Adrenal gland (tissue), 9 donors: ENCODE measurements at regions not wholly inside any gene's neighbourhood (a gene's known extent, or its start where the extent isn't known, plus 50 kb on each side); places are given as distances from the start of the nearest gene placed in this dataset.

Experiments
- DNase-seq, 7 donors: peaks; one replicate each; pipeline ENCODE4 v3.0.0-alpha.2; 2019 to 2020
- H3K27ac ChIP-seq, 5 donors: fragments of 200-600 bp; sonication (generic) in 4 of 5; 1 replicate in 3 of 5; 2 replicates in 2 of 5; pipeline versions ENCODE4 v1.5.1 to v1.8.0; 2016 to 2020; ENCODE audit warnings: mild to moderate bottlenecking in 1 of 5
- H3K27me3 ChIP-seq: fragments of 200-600 bp; 2 replicates; pipeline ENCODE4 v1.8.0; 2021
- H3K36me3 ChIP-seq, 2 donors: fragments of 200-600 bp; replicated peaks in 1 of 2; 1 replicate in 1 of 2; 2 replicates in 1 of 2; pipeline versions ENCODE4 v1.5.1 to v1.8.0; 2018 to 2022
- H3K4me1 ChIP-seq, 2 donors: fragments of 200-600 bp; replicated peaks in 1 of 2; 1 replicate in 1 of 2; 2 replicates in 1 of 2; pipeline versions ENCODE4 v1.5.1 to v1.8.0; 2018 to 2021
- H3K4me3 ChIP-seq, 4 donors: fragments of 200-600 bp; sonication (generic) in 3 of 4; one replicate each; pipeline ENCODE4 v1.5.1; 2016 to 2018
- H3K9me3 ChIP-seq, 3 donors: fragments of 200-600 bp; sonication (generic) in 1 of 3; replicated peaks in 1 of 3; 1 replicate in 2 of 3; 2 replicates in 1 of 3; pipeline versions ENCODE4 v1.5.1 to v1.8.0; 2016 to 2021
- CTCF ChIP-seq, 6 experiments: fragments of 450-650 bp in 4 of 6; fragments of 200-600 bp in 2 of 6; sonication (generic) in 1 of 6; IDR thresholded peaks; 1 replicate in 5 of 6; 2 replicates in 1 of 6; pipeline versions ENCODE4 v1.5.1 to v1.8.0; 2016 to 2021; ENCODE audit warnings: antibody characterized with exemption in 6 of 6, mild to moderate bottlenecking in 2 of 6, moderate library complexity in 1 of 6
- POLR2A ChIP-seq, 2 donors: fragments of 450-650 bp; IDR thresholded peaks; one replicate each; pipeline ENCODE4 v1.6.1; 2017; ENCODE audit warnings: antibody characterized with exemption in 2 of 2, mild to moderate bottlenecking in 2 of 2, moderate library complexity in 1 of 2
- WGBS, 4 donors: extraction: QIAGEN DNeasy Blood & Tissue Kit in 2 of 4; methylation state at CpG; one replicate each; pipeline versions ENCODE4 v1.1.5 to v1.1.7; 2013 to 2017; 5-methylcytosine and 5-hydroxymethylcytosine counted together
- intact Hi-C, 2 donors: fragments of 100-400 bp; cut with DNase I; formaldehyde crosslinking; loops; one replicate each; pipeline versions ENCODE4 v1.14.1 to v1.15.0; 2022 to 2023
- donor health status: healthy with polysubstance abuse.
- donor health status: Bipolar disorder and iron deficiency.
- donor health status: DM: yes; HTN: yes; CAD: no.
- donor health status: DM: no; HTN: no; CAD: no.
- donor health status: DM: no; HTN: no; CAD: no.

GRCh38 chr7:85702348-85702747 lies 515.5 kb upstream of the SEMA3D start:
- no peaks in the 10 kb centered on the region for H3K27me3 ChIP-seq
- DNase-seq: no peak
- intact Hi-C loops: no loop called here
- H3K27ac ChIP-seq: no peak overlapping the region
- no peaks in the 10 kb centered on the region for H3K9me3 ChIP-seq
- no peak overlapping the region for H3K4me3 ChIP-seq
- H3K36me3 ChIP-seq: no peaks in the 10 kb centered on the region
- no peak for TF ChIP-seq POLR2A (IDR thresholded peaks at IDR 0.05)
- no peak for TF ChIP-seq CTCF (IDR thresholded peaks at IDR 0.05)
- no peaks in the 10 kb centered on the region for H3K4me1 ChIP-seq

- TF ChIP-seq POLR2A (IDR thresholded peaks at IDR 0.05) (no peak), CTCF (IDR thresholded peaks at IDR 0.05) (no peak)
- Histone ChIP-seq H3K36me3 (no peaks in the 10 kb centered on the region), H3K4me1 (no peaks in the 10 kb centered on the region), H3K27me3 (no peaks in the 10 kb centered on the region), H3K9me3 (no peaks in the 10 kb centered on the region), H3K4me3 (no peak overlapping the region), H3K27ac (no peak overlapping the region)
- no peak for DNase-seq
- intact Hi-C loops: no loop called here
- 88 to 95% (median 91%) methylated on average over 2 of the region's 2 CpGs for WGBS, 4 donors
Measured at GRCh38 chr7:85699482-85699881, 512.6 kb upstream of the SEMA3D start.

GRCh38 chr7:85695533-85695932 lies 508.7 kb upstream of the SEMA3D start:
- Histone ChIP-seq H3K4me1 (no peaks in the 10 kb centered on the region), H3K27me3 (no peaks in the 10 kb centered on the region), H3K4me3 (no peak overlapping the region), H3K36me3 (no peaks in the 10 kb centered on the region), H3K9me3 (no peaks in the 10 kb centered on the region), H3K27ac (no peak overlapping the region)
- intact Hi-C loops: no loop called here
- 29 to 65% (median 57%) methylated on average over 1 of the region's 1 CpG for WGBS, 4 donors
- no peak for DNase-seq
- TF ChIP-seq POLR2A (IDR thresholded peaks at IDR 0.05): no peak
- TF ChIP-seq CTCF (IDR thresholded peaks at IDR 0.05): no peak

GRCh38 chr7:85695041-85695440 lies 508.2 kb upstream of the SEMA3D start:
- Histone ChIP-seq H3K9me3 (no peaks in the 10 kb centered on the region), H3K27ac (no peak overlapping the region), H3K36me3 (no peaks in the 10 kb centered on the region), H3K4me3 (no peak overlapping the region), H3K27me3 (no peaks in the 10 kb centered on the region), H3K4me1 (no peaks in the 10 kb centered on the region)
- intact Hi-C loops: no loop called here
- no peak for DNase-seq
- TF ChIP-seq CTCF (IDR thresholded peaks at IDR 0.05) (no peak), POLR2A (IDR thresholded peaks at IDR 0.05) (no peak)
